CD4-positive, alpha-beta T cell treated with Interleukin-17A for 4 hours (primary cell): ENCODE measurements at regions not wholly inside any gene's neighbourhood (a gene's known extent, or its start where the extent isn't known, plus 50 kb on each side); places are given as distances from the start of the nearest gene placed in this dataset.
"Not testable (repeated sequence)": the region's sequence is repeated elsewhere in the genome, so short reads cannot be mapped to it uniquely, and the experiment has no call there.

Experiments used
- DNase-seq: peaks from one replicate; pipeline ENCODE4 v3.0.0-alpha.2; 2020; ENCODE audit warnings: mixed read lengths

GRCh38 chrX:130467936-130468335 is 66.1 kb downstream of the RBMX2 start:
- DNase-seq, result no peak

- no peak for DNase-seq
Observed at GRCh38 chrX:130468395-130468923, 66.7 kb downstream of the RBMX2 start.

DNA sequence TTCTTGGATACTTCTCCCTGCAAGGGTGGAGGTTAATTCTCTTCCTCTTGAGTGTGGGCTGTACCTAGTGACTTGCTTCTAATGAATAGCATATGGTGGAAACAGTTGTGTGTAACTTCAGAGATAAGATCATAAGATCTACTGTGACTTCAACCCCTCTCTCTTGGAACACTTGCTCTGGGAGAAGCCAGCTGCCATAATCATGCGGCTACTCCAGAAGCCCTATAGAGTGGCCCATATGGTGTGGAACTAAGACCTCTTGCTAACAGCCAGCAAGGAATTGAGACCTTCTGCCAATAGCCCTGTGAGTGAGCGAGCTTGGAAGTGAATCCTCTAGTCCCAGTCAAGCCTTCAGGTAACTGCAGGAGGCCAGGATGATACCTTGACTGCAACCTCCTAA is 81.1 kb downstream of the RBMX2 start:
- no peak for DNase-seq

DNA sequence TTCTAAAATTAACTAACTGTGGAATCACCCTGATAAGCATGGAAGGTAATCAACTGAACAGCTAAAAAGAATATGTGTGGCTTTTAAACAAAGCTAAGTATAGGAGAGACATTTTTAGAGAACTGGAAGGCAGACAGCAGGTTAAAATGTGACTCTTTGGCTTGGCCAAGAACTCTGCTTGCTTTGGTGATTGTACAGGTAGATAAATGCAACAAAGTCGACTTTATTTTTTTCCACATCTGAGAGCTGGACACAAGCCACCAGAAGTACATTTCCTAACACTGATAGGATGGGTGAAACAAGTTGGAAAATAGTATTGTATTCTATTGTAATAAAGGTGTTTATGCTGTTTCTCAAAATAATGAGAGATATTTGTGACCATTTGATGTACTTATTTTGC is 84.1 kb downstream of the RBMX2 start:
- no peak for DNase-seq

DNA sequence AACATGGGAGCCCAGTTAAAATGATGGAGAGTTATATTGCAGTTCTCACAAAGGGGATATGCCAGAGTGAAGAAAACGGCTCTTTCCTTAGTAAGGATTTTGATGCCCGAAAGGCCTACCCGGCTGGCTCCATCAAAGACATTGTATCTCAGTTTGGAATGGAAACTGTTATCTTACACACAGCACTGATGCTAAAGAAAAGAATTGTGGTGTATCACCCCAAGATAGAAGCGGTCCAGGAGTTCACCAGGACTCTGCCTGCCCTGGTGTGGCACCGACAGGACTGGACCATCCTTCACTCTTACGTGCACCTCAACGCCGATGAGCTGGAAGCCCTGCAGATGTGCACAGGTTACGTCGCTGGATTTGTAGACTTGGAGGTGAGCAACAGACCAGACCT is 93.7 kb downstream of the RBMX2 start:
- DNase-seq, result not testable (repeated sequence)

DNA sequence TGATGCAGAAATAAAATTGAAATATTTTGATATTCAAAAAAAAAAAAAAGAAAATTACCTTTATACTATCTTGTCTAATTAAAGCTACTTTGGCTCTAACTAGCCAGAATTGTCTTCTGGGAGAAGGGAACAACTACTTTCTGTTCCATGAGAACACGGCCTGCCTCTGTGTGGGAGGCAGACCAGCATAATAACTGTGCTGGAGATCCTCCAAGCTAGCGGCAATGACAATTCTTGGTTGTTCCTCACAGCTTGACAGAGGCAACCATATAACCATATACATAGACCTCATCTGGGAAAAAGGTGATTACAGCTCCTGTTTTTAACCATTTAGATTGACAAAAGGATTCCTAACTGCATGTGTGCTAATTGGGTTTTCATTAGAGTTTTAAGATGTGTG is 95.7 kb downstream of the RBMX2 start:
- DNase-seq, result no peak

DNA sequence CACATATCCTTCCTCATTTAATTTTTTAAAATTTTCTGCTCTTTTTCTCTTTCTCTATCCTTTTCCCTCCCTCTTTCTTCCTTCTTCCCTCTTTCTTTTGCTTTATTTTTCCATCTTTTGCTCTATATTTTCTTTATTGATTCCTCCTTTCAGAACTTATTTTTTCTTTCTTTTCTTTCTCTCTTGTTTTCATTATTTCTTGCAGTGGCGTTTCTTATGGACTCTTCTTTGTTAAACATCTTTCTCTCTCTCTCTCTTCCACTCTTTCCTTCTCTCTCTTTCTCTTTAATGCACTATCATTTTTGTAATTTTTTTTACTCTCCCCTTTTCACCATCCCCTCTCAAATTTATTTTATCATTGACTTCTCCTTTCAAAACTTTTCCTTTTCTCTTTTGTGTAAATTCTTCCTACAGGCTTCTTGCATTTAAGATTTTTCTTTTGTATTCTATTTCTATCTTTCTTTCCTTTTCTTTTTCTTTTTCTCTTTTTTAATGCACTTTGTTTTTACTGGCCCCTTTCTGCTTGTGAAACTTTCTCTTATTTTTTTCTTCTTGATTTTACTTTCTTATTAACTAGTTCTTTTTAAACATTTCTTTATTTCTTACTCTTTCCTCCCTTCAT is 97.0 kb downstream of the RBMX2 start:
- no peak for DNase-seq

DNA sequence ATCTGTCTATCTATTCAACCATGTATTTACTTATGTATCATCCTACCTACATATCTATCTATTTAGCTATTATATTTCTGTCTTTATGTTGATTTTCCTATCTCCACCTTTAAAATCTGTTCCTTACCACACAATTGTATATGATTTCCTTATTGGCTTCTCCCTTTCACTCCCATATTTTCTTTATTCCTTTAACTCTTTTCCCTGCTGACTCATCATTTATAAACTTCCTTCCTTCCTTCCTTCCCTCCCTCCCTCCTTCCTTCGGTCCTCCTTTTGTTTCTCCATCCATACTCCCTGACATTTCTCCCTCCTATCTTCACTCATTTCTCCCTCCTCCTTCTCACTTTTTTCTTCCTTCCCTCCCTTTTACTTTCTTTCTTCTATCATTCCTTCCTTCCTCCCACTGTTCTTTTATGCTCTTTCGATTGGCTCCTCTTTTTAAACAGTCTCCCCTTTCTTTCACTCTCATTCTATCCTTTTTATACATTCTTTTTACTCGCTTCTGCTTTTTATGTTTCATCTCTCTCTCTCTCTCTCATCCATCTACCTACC is 100.3 kb downstream of the RBMX2 start:
- no peak for DNase-seq

DNA sequence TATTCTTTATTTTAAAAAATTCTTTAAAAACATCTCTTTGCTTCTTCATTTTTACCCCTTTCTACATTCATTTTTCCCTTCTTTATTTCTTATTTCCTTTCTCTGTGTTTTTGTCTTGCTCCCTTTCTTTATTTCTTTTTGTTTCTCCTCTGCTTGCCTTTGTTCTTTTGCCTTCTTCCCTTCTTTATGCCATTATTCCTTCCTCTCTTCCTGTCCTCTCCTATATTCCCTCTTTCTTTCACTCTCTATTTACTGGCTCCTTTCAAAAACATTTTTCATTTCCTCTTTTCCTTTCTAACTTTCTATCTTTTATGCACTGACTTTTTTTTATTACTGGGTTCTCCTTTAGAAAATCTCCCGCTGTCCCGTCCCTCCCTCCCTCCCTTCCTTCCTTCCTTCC is 102.2 kb downstream of the RBMX2 start:
- DNase-seq, result no peak

DNA sequence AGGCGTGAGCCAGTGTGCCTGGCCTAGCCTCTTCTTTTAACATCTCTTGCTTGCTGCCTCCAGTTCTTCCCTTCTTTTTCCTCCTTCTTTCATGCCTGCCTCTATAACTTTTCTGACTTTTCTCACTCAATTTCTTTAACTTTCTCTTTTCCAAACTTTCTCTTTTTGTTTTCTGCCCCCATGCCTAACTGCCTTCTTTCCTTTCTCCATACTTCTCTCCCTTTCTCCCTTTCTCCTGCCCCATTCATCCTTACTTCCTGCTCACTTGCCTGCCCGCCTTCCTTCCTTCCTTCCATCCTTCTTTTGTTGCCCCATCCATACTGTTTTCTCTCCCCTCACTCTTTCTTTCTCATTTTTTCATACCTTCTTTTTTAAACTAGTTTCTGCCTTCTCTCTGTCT is 105.2 kb downstream of the RBMX2 start:
- no peak for DNase-seq

DNA sequence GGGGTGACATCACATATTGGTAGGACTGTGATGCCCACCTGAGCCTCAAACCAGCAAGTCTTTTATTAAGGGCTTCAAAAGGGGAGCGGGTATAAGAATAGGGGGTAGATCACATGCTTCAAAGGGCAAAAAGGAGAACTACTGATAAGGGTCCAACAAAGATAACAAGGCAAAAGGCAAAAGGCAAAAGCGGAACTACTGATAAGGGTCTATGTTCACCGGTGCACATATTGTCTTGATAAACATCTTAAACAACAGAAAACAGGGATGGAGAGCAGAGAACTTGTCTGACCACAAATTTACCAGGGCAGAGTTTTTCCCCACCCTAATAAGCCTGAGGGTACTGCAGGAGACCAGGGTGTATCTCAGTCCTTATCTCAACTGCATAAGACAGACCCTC is 110.7 kb downstream of the RBMX2 start:
- not testable (repeated sequence) for DNase-seq

GRCh38 chrX:130516123-130516522 is 114.3 kb downstream of the RBMX2 start:
- no peak for DNase-seq

DNA sequence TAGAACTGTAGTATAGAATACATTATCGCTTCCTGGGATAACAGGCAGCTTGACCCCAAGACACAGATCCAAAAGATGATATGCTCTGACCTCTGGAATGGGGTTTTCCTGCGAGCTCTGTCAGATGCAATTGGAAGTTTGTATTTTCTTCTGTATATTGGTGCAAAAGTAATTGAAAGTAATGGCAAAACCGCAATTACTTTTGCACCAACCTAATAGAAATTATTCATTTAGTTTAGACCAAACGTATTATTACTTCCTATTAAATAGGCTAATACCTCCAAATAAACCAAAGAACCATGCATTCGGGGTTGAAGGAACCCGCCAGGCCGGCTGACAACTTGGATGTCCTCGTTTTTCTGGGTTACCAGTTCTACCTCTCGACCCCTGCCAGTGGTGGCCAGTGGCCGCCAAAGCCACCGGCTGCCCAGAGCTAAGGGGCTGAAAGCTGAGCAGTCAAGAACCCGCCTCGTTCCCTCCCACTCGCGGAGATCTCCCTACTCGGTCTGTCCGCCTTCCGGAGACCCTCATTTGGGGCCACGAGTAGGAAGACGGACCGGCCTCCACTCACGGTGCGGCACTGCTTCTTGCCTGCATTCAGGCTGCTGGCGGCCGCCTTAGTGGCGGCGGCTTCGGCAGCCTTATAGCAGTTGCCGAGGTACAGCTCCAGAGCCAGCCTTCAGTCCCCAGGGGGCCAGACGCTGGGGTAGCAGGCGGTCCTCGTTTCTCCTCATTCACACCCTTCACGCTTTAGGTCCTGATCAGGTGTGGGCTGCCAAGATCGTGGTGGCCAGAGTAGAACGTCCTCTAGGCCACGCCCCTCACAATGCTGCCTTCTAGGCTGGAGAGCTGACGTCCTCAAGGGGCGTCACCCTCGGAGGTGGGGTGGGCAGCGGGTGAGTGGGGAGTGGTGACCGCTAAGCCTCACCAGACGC is 121.9 kb downstream of the RBMX2 start:
- peak; percentile 5 for DNase-seq

GRCh38 chrX:130524476-130525194 is 122.8 kb downstream of the RBMX2 start:
- DNase-seq, result no peak

- DNase-seq, result no peak
Observed at GRCh38 chrX:130529531-130529930, 127.7 kb downstream of the RBMX2 start.

DNA sequence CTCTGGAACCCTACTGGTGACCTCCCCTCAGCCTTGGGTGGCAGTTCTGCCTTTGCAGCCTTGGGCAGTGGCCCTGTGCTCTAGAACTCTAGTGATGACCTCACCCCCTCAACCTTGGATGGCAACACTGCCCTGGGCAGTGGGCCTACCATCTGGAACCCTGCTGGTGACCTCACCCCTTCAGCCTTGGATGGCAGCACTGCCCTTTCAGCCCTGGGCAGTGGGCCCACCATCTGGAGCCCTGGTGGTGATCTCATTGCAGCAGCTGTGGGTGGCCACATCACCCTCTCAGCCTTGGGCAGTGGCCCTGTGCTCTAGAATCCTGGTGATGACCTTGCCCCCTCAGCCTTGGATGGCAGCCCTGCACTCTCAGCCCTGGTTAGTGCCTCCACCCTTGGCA is 129.3 kb downstream of the RBMX2 start:
- no peak for DNase-seq

GRCh38 chrX:130539721-130540321 is 138.0 kb downstream of the RBMX2 start:
- DNase-seq, result peak; percentile 42

DNA sequence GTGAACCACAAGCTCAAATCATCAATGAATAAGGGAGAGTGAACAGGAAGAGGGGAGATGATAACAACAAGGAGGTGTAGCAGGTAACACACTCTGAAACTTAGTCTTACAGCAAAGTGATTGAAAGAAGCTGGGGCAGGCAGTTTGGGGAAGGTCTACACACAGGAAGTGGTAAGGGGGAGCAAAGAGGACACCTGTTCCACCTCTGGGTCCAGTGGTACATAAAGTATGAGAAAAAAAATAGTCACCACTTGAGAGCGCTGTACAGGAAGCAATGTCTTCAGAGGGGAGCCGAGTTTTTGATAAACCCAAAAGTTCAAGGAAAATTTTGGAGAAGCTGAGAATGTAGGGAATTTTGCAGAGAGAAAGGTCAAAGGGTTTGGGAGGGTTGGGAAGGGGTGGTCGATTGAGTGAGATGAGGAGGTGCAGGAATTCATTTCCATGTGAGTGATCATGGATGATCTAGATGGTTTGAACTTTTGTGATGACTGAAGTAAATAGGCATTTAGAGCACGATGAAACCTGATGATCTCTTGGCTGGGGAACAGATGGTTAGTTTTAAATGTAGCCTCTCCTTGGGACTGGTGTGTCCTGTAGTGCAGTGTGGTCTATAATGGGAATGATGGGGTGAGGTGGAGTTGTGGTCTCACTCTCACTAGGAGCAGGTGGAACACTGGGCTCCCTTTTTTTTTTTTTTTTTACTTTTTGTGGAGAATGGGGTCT is 142.0 kb downstream of the RBMX2 start:
- no peak for DNase-seq

- DNase-seq, result no peak
Observed at GRCh38 chrX:130545796-130546195, 144.0 kb downstream of the RBMX2 start.

DNA sequence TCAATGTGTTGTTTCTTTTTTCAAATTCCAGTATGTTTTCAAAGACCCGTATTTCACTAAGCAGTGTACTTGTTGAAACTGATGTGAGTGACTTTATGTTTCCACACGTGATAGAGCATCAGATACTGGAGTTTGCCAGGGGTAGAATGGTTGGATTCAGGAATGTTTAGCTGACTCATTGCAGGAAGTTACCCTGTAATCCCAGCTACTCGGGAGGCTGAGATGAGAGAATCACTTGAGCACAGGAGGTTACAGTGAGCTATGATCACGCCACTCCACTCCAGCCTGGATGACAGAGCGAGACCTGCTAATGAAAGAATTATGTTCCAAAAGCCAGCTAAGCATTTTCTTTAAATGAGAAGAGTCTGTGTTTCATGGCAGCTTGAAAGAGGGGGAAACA is 147.6 kb downstream of the RBMX2 start:
- not testable (repeated sequence) for DNase-seq

GRCh38 chrX:130550351-130550750 is 148.6 kb downstream of the RBMX2 start:
- no peak for DNase-seq
